CD4-positive, alpha-beta T cell (primary cell): ENCODE measurements at regions not wholly inside any gene's neighbourhood (a gene's known extent, or its start where the extent isn't known, plus 50 kb on each side); places are given as distances from the start of the nearest gene placed in this dataset.

ENCODE experiments used
- ATAC-seq: fragments of 200-7000 bp; cut with Tn5 transposase; one replicate; pipeline ENCODE4 v1.10.0; 2022; ENCODE audit warnings: mild to moderate bottlenecking; ENCODE audit not compliant: poor library complexity
- CTCF ChIA-PET: fragments of 350-600 bp; sonication (Branson Sonifier 250); formaldehyde crosslinking; loops from one replicate; lab custom pipeline; 2021; ENCODE audit warnings: antibody characterized with exemption, inconsistent platforms; lab: Charles Lee
- POLR2A ChIA-PET: fragments of 350-600 bp; sonication (Branson Sonifier 250); formaldehyde crosslinking; loops from one replicate; lab custom pipeline; 2021; ENCODE audit warnings: antibody characterized with exemption, inconsistent platforms; lab: Charles Lee
- DNase-seq, 14 experiments: peaks; one replicate each; pipeline ENCODE4 v3.0.0-alpha.2; 2013 to 2020; ENCODE audit warnings: mixed read lengths in 2 of 14
- H3K27ac ChIP-seq, 2 donors: one replicate each; pipeline versions ENCODE4 v1.5.1 to v1.7.0; 2013; ENCODE audit warnings: low read length in 2 of 2, low read depth in 1 of 2, mild to moderate bottlenecking in 1 of 2
- H3K27me3 ChIP-seq, 2 experiments: 1 replicate in 1 of 2; 2 replicates in 1 of 2; pipeline versions ENCODE4 v1.6.1 to v1.7.0; 2013; ENCODE audit warnings: low read length in 2 of 2, control low read depth in 1 of 2, mild to moderate bottlenecking in 1 of 2, moderate library complexity in 1 of 2; ENCODE audit not compliant: insufficient read depth in 2 of 2, control insufficient read depth in 1 of 2
- H3K36me3 ChIP-seq: one replicate; pipeline ENCODE4 v1.6.1; 2013; ENCODE audit warnings: low read length, control low read depth; ENCODE audit not compliant: insufficient read depth
- H3K4me1 ChIP-seq: one replicate; pipeline ENCODE4 v1.6.1; 2013; ENCODE audit warnings: low read length, control low read depth; ENCODE audit not compliant: insufficient read depth
- H3K4me3 ChIP-seq: one replicate; pipeline ENCODE4 v1.5.1; 2013; ENCODE audit warnings: mild to moderate bottlenecking, low read length, moderate library complexity
- H3K9me3 ChIP-seq, 2 experiments: 1 replicate in 1 of 2; 2 replicates in 1 of 2; pipeline versions ENCODE4 v1.6.1 to v1.7.0; 2013; ENCODE audit warnings: low read length in 2 of 2, mild to moderate bottlenecking in 2 of 2, control low read depth in 1 of 2, moderate library complexity in 1 of 2; ENCODE audit not compliant: control insufficient read depth in 1 of 2, insufficient read depth in 1 of 2
- H3K27ac Mint-ChIP-seq: one replicate; pipeline ENCODE4 v1.8.0; 2020; ENCODE audit warnings: mixed read lengths
- H3K27me3 Mint-ChIP-seq: one replicate; pipeline ENCODE4 v1.8.0; 2021; ENCODE audit warnings: mixed read lengths
- H3K36me3 Mint-ChIP-seq: one replicate; pipeline ENCODE4 v1.8.0; 2021; ENCODE audit warnings: low read depth, mixed read lengths
- H3K4me1 Mint-ChIP-seq: one replicate; pipeline ENCODE4 v1.8.0; 2021; ENCODE audit warnings: low read depth, mixed read lengths
- H3K4me3 Mint-ChIP-seq: one replicate; pipeline ENCODE4 v1.8.0; 2020; ENCODE audit warnings: mild to moderate bottlenecking, mixed read lengths
- H3K9me3 Mint-ChIP-seq: one replicate; pipeline ENCODE4 v1.8.0; 2020; ENCODE audit warnings: mixed read lengths
- CTCF ChIP-seq: fragments of 200-600 bp; IDR thresholded peaks from one replicate; pipeline ENCODE4 v1.8.0; 2022; ENCODE audit warnings: antibody characterized with exemption, mild to moderate bottlenecking
- intact Hi-C, 2 experiments: fragments of 100-400 bp; cut with DNase I in 1 of 2; cut with micrococcal nuclease in 1 of 2; formaldehyde crosslinking; loops; one replicate each; pipeline versions ENCODE4 v1.15.1 to v1.9.0; 2023 to 2025; cut with DNase I, micrococcal nuclease

- no peaks in the 10 kb centered on the region for H3K4me1 Mint-ChIP-seq
- TF ChIP-seq CTCF: no peak
- Histone ChIP-seq H3K4me3 (no peak overlapping the region), H3K27ac (no peak overlapping the region), H3K9me3 (no peaks in the 10 kb centered on the region), H3K36me3 (no peaks in the 10 kb centered on the region), H3K27me3 (peaks cover 0 to 7% of the 10 kb centered on the region in 2 experiments), H3K4me1 (no peaks in the 10 kb centered on the region)
- no peaks in the 10 kb centered on the region for H3K9me3 Mint-ChIP-seq
- intact Hi-C loops: no loop called here
- no peak overlapping the region for H3K4me3 Mint-ChIP-seq
- CTCF ChIA-PET: no interaction called here
- POLR2A ChIA-PET: no interaction called here
- no peak overlapping the region for H3K27ac Mint-ChIP-seq
- H3K36me3 Mint-ChIP-seq: no peaks in the 10 kb centered on the region
- ATAC-seq (no peak), DNase-seq (no peak)
- H3K27me3 Mint-ChIP-seq: peaks cover 38% of the 10 kb centered on the region
These were observed 130.9 kb downstream of the FOXD2 start for GRCh38 chr1:47568763-47569162.

- no peaks in the 10 kb centered on the region for H3K36me3 ChIP-seq
- no peaks in the 10 kb centered on the region for H3K4me1 Mint-ChIP-seq
- ATAC-seq (no peak), DNase-seq (no peak)
- no peaks in the 10 kb centered on the region for H3K36me3 Mint-ChIP-seq
- CTCF ChIA-PET: no interaction called here
- no peak overlapping the region for H3K4me3 Mint-ChIP-seq
- no peaks in the 10 kb centered on the region for H3K9me3 ChIP-seq
- no peak for TF ChIP-seq CTCF
- no peaks in the 10 kb centered on the region for H3K9me3 Mint-ChIP-seq
- POLR2A ChIA-PET: no interaction called here
- intact Hi-C loops: no loop called here
- no peak overlapping the region for H3K27ac ChIP-seq
- peaks cover 0 to 12% of the 10 kb centered on the region in 2 experiments for H3K27me3 ChIP-seq
- H3K27ac Mint-ChIP-seq: no peak overlapping the region
- H3K27me3 Mint-ChIP-seq: peaks cover 39% of the 10 kb centered on the region
- no peaks in the 10 kb centered on the region for H3K4me1 ChIP-seq
- no peak overlapping the region for H3K4me3 ChIP-seq
These were observed 131.4 kb downstream of the FOXD2 start for GRCh38 chr1:47569261-47569660.

GRCh38 chr1:47569681-47570470 is 132.0 kb downstream of the FOXD2 start:
- CTCF ChIA-PET: no interaction called here
- Mint-ChIP-seq H3K27ac (no peak overlapping the region), H3K27me3 (peaks cover 39% of the 10 kb centered on the region), H3K36me3 (no peaks in the 10 kb centered on the region), H3K4me3 (no peak overlapping the region), H3K9me3 (no peaks in the 10 kb centered on the region), H3K4me1 (no peaks in the 10 kb centered on the region)
- H3K4me3 ChIP-seq: no peak overlapping the region
- ATAC-seq (no peak), DNase-seq (no peak)
- no peaks in the 10 kb centered on the region for H3K36me3 ChIP-seq
- H3K27me3 ChIP-seq: peaks cover 0 to 12% of the 10 kb centered on the region in 2 experiments
- peaks cover 0 to 5% of the 10 kb centered on the region in 2 experiments for H3K9me3 ChIP-seq
- TF ChIP-seq CTCF: no peak
- intact Hi-C loops: no loop called here
- no peaks in the 10 kb centered on the region for H3K4me1 ChIP-seq
- no peak overlapping the region for H3K27ac ChIP-seq
- POLR2A ChIA-PET: no interaction called here
